HG03442 (cell line): ENCODE measurements at regions not wholly inside any gene's neighbourhood (a gene's known extent, or its start where the extent isn't known, plus 50 kb on each side); places are given as distances from the start of the nearest gene placed in this dataset.

ENCODE experiments used
- ATAC-seq: cut with Tn5 transposase; IDR thresholded peaks from one replicate; pipeline ENCODE4 v1.9.1; 2021; ENCODE audit warnings: mild to moderate bottlenecking, moderate library complexity; ENCODE audit not compliant: unreplicated experiment

DNA sequence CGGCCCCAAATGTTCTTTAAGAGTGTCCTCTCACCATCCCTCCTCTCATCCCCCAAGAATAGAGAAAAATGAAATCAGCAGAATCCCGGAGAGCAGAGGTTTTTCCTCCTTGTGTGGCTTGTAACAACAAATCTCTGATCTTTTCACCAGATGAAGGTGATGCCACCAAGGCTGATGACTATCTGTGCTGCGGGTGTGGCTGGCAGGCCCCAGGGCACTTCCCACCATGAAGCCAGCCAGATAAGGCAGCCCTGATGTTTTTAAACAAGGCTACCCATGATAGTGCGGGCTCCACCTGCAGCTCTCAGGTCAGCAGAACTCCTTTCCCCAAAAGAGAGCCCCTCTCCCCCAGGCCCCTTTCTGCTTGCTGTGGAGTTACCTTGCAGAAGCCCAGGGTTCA is 58.0 kb upstream of the PARP11 start:
- no peak for ATAC-seq

DNA sequence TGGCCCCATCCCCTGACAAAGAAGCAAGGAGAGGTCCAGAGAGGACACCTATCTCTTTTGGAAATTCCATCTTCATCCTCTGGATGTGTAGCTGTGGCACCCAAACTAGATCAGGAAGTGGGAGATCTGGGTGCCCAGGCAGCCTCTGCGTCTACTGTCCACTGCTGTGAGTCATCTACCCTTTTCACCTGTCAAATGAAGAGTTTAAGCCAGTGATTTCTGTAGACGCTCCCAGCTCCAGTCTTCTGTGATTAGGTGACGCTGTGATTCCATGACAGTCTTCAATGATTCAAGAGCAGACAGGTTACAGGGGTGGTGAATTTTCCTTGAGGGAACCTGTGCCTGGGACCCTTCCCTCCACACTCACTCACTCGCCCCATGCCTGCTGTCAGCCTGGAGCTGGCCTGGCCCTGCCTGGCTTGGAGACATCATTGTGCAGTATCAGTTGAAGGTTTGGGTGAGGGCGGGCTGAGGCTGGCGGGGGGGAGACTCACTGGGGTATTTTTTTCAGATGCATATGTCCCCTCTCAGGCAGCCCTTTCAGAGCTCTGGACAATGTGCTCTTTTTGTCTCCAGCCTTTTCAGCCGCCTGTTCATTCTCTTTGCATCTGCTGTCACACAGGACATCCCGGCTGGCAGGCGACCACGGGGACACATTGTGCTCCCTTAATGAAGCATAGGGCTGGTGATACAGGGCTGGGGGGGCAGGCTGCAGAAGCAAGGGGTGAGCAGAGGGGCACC is 56.8 kb upstream of the PARP11 start:
- ATAC-seq = no peak

DNA sequence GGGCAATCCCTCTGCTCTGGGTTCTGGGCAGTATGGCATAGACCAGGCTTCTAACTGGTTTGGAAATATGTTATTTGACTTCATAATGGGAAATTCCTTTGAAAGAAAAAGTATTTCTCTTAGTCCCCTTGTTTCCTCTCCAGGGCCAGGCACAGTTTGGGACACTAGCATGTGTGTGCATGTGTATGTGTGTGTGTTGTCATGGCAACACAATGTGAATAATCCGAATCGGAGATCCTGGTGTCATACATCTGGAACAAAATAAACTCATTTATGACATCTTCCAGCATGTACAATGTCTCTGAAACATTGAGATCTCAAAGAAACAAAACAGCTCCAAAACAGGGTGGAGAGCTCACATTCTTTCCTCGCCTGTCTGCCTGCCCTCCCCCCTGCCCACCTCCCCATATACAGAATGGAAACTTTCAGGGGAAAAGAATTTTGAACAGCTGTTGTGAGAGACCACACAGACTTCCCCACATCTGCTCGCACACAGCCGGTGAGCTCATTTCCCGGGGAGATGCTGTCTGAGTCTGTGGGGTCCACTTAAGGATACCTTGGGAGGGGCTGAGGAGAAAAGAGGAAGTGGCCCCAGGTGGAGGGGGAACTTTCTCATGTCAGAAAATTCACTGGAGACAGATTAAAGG is 55.5 kb upstream of the PARP11 start:
- no peak for ATAC-seq

DNA sequence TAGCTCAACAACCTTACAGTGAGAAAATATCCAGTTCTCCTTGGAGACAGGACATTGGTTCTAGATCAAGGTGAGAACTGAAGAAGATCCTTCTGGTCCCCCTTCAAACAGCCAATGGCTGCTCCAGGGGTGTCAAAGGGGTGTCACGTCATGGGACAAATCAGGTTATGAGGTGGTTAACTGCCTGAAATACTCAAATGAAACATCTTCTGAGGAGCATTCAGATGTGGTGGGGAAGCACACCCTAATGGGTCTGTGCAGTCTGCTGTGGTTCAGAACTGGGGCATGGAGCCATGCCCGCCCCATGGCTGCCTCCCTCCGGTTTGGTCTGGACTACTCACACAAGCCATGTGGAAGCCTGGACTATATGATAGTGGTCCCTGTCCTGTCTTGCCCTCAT is 52.4 kb upstream of the PARP11 start:
- no peak for ATAC-seq

DNA sequence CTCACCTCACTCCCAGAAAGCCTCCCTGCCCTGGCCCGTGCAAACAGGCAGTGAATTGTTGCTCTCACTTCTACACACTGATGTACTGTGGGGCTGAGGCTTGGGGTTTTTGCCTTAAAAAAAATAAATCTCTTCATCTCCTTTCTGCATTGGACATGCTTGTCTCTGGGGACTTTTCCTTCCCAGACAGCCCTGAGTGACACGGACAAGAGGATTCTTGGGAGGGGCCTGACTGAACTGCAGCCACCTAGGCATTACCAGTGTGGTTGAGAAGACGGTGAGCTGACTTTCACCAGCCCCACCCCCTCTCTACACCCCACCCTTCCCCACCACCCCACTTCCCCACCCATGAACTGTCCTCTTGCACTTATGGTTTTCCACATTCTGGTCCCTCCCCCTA is 51.6 kb upstream of the PARP11 start:
- ATAC-seq = no peak

GRCh38 chr12:3923021-3923420 is 49.8 kb upstream of the PARP11 start:
- ATAC-seq = no peak
